Erythroblast (primary cell): ENCODE measurements at regions not wholly inside any gene's neighbourhood (a gene's known extent, or its start where the extent isn't known, plus 50 kb on each side); places are given as distances from the start of the nearest gene placed in this dataset.

Experiments used
- DNase-seq, 2 experiments: peaks; one replicate each; lab custom pipeline; 2025; lab: John Stamatoyannopoulos, UW
- GATA1 ChIP-seq: IDR thresholded peaks from 2 replicates; pipeline ENCODE4 v1.6.1; 2011; ENCODE audit warnings: low read depth, mild to moderate bottlenecking, control low read depth, low read length, moderate library complexity
- POLR2A ChIP-seq: IDR thresholded peaks from 2 replicates; pipeline ENCODE4 v1.6.1; 2011; ENCODE audit warnings: mild to moderate bottlenecking, low read length

GRCh38 chr3:43180027-43180426 is 74.1 kb upstream of the POMGNT2 start:
- no peak for DNase-seq
- TF ChIP-seq POLR2A (no peak), GATA1 (no peak)

- no peak for DNase-seq
- no peak for TF ChIP-seq GATA1
Measured at GRCh38 chr3:43178891-43179366, 73.0 kb upstream of the POMGNT2 start.

- DNase-seq = no peak
- TF ChIP-seq POLR2A (no peak), GATA1 (no peak)
Measured at GRCh38 chr3:43177085-43177484, 71.2 kb upstream of the POMGNT2 start.

GRCh38 chr3:43176666-43177065 is 70.8 kb upstream of the POMGNT2 start:
- DNase-seq = no peak
- TF ChIP-seq GATA1 (no peak), POLR2A (no peak)

GRCh38 chr3:43175541-43175940 is 69.7 kb upstream of the POMGNT2 start:
- no peak for DNase-seq
- TF ChIP-seq POLR2A (no peak), GATA1 (no peak)

GRCh38 chr3:43173949-43174348 is 68.1 kb upstream of the POMGNT2 start:
- no peak for TF ChIP-seq POLR2A
- no peak for TF ChIP-seq GATA1

GRCh38 chr3:43171748-43172147 is 65.9 kb upstream of the POMGNT2 start:
- no peak for DNase-seq
- no peak for TF ChIP-seq POLR2A
- TF ChIP-seq GATA1 = no peak

More at GRCh38 chr3:43173949-43174348, 68.1 kb upstream of the POMGNT2 start:
- DNase-seq = no peak

GRCh38 chr3:43170553-43170952 is 64.7 kb upstream of the POMGNT2 start:
- DNase-seq = no peak
- TF ChIP-seq GATA1 = no peak
- TF ChIP-seq POLR2A = no peak

- TF ChIP-seq GATA1 = no peak
- TF ChIP-seq POLR2A = no peak
- DNase-seq = no peak
Measured at GRCh38 chr3:43169987-43170386, 64.1 kb upstream of the POMGNT2 start.

- TF ChIP-seq GATA1 (no peak), POLR2A (no peak)
- DNase-seq = no peak
Measured at GRCh38 chr3:43166406-43166805, 60.5 kb upstream of the POMGNT2 start.

GRCh38 chr3:43165786-43166185 is 59.9 kb upstream of the POMGNT2 start:
- no peak for TF ChIP-seq GATA1
- TF ChIP-seq POLR2A = no peak
- DNase-seq = no peak

GRCh38 chr3:43163895-43164493 is 58.1 kb upstream of the POMGNT2 start:
- TF ChIP-seq POLR2A = no peak
- no peak for DNase-seq

GRCh38 chr3:43162230-43163084 is 56.6 kb upstream of the POMGNT2 start:
- TF ChIP-seq GATA1 (no peak), POLR2A (no peak)
- peak; percentile 12 to 16 for DNase-seq

- no peak for TF ChIP-seq GATA1
- no peak for TF ChIP-seq POLR2A
- DNase-seq = no peak
Measured at GRCh38 chr3:43161684-43162229, 55.9 kb upstream of the POMGNT2 start.

- no peak for DNase-seq
- TF ChIP-seq POLR2A (no peak), GATA1 (no peak)
Measured at GRCh38 chr3:43160664-43161063, 54.8 kb upstream of the POMGNT2 start.
